ENCODE measurements at regions not wholly inside any gene's neighbourhood (a gene's known extent, or its start where the extent isn't known, plus 50 kb on each side); places are given as distances from the start of the nearest gene placed in this dataset.

GRCh38 chr5:155068616-155069100 lies 55.1 kb downstream of the KIF4B start:
- no peak overlapping the region for H3K4me3 ChIP-seq (ENCODE audit: low read length)
- TF ChIP-seq, protein P1, sequence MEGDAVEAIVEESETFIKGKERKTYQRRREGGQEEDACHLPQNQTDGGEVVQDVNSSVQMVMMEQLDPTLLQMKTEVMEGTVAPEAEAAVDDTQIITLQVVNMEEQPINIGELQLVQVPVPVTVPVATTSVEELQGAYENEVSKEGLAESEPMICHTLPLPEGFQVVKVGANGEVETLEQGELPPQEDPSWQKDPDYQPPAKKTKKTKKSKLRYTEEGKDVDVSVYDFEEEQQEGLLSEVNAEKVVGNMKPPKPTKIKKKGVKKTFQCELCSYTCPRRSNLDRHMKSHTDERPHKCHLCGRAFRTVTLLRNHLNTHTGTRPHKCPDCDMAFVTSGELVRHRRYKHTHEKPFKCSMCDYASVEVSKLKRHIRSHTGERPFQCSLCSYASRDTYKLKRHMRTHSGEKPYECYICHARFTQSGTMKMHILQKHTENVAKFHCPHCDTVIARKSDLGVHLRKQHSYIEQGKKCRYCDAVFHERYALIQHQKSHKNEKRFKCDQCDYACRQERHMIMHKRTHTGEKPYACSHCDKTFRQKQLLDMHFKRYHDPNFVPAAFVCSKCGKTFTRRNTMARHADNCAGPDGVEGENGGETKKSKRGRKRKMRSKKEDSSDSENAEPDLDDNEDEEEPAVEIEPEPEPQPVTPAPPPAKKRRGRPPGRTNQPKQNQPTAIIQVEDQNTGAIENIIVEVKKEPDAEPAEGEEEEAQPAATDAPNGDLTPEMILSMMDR (conservative IDR thresholded peaks at IDR 0.05; ENCODE audit: low read depth, low read length) = no peak
- DNase-seq (ENCODE audit: low read depth) = no peak

GRCh38 chr5:155069961-155070360 lies 56.4 kb downstream of the KIF4B start:
- H3K4me3 ChIP-seq (ENCODE audit: low read length) = no peak overlapping the region
- no peak for DNase-seq (ENCODE audit: low read depth)
- TF ChIP-seq, protein P1 (conservative IDR thresholded peaks at IDR 0.05; ENCODE audit: low read depth, low read length) = no peak

DNA sequence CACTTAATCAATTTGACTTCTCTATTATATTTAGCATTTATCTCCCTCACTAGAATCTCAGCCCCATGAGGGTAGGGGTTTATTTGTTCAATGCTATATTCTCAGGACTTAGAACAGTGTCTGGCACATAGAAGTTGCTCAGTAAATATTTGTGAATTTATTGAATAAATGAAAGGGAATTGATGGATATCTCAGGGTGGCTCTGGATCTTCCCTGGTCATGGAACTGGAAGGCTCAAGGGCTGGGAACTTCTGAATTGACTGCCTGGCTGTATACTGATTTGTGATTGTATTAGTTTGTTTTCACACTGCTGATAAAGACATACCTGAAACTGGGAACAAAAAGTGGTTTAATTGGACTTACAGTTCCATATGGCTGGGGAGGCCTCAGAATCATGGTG lies 57.2 kb downstream of the KIF4B start:
- DNase-seq (ENCODE audit: low read depth) = no peak
- no peak overlapping the region for H3K4me3 ChIP-seq (ENCODE audit: low read length)
- TF ChIP-seq, protein P1 (conservative IDR thresholded peaks at IDR 0.05; ENCODE audit: low read depth, low read length) = no peak

DNA sequence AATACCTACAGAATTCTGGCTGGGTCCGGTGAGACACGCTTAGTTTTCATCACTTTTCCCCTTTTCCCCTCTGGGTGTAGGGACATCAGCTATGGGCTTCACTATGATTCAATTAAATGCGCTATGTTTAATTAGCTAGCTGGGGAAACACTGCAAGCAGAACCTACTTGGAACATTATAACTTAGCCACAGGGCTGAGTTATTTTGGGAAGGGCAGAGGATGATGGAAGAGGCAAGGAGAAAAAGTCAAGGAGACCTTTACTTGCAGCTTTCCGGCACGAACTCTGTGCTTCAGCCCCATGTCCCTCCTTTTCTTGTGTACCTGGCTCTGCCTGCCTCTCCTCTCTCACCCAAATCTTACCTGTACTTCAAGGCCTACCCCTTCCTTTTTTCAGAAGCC lies 62.8 kb downstream of the KIF4B start:
- TF ChIP-seq, protein P1 (conservative IDR thresholded peaks at IDR 0.05; ENCODE audit: low read depth, low read length) = no peak
- H3K4me3 ChIP-seq (ENCODE audit: low read length) = no peak overlapping the region
- DNase-seq (ENCODE audit: low read depth) = no peak

DNA sequence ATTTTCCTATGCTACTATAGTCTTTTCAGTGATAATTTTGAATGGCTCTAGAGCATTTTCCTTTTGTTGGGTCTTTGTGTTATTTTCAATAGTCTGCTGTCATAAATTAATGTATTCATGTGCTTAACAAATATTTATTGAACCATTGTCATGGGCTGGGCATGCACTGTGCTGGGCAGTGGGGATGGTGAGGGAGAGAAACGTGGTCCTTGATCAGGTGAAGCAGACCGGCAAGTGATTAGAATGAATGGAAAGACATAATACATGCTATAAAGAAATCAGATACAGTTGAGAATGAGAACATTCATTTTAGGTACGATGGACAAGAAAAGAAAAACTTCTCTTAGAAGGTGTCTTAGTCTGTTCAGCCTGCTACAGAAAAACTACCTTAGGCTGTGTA lies 66.1 kb downstream of the KIF4B start:
- no peak for DNase-seq (ENCODE audit: low read depth)
- TF ChIP-seq, protein P1 (conservative IDR thresholded peaks at IDR 0.05; ENCODE audit: low read depth, low read length) = no peak
- H3K4me3 ChIP-seq (ENCODE audit: low read length) = no peak overlapping the region

GRCh38 chr5:155080721-155081120 lies 67.2 kb downstream of the KIF4B start:
- TF ChIP-seq, protein P1 (conservative IDR thresholded peaks at IDR 0.05; ENCODE audit: low read depth, low read length) = no peak
- DNase-seq (ENCODE audit: low read depth) = no peak
- no peak overlapping the region for H3K4me3 ChIP-seq (ENCODE audit: low read length)

GRCh38 chr5:155081618-155082017 lies 68.1 kb downstream of the KIF4B start:
- no peak overlapping the region for H3K4me3 ChIP-seq (ENCODE audit: low read length)
- TF ChIP-seq, protein P1 (conservative IDR thresholded peaks at IDR 0.05; ENCODE audit: low read depth, low read length) = no peak
- no peak for DNase-seq (ENCODE audit: low read depth)

All from retinal pigment epithelial cell (primary cell).